HG03460 (cell line): ENCODE measurements at regions not wholly inside any gene's neighbourhood (a gene's known extent, or its start where the extent isn't known, plus 50 kb on each side); places are given as distances from the start of the nearest gene placed in this dataset.
"Not testable (repeated sequence)": the region's sequence is repeated elsewhere in the genome, so short reads cannot be mapped to it uniquely, and the experiment has no call there.

ENCODE experiments used
- ATAC-seq: cut with Tn5 transposase; IDR thresholded peaks from one replicate; pipeline ENCODE4 v1.9.1; 2021; ENCODE audit not compliant: unreplicated experiment

DNA sequence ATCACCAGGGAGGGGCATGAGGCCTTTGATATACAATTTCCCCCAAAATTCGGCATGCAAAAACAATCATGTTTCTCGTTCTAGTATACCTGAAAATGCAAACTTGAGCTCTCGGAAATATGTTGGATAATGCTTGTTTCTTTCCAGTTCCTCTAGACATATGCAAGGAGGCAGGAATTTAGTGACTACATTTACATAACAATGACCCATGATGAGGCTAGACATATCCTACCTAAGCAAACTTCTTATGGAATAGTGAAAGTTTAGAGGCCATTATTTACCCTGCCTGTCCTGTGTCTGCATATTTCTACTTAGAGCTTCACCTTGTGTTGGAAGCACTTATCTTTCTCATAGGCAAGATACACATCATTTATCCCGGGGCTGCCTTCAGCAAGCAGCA lies 514.6 kb downstream of the KCNJ2 start:
- ATAC-seq: no peak

DNA sequence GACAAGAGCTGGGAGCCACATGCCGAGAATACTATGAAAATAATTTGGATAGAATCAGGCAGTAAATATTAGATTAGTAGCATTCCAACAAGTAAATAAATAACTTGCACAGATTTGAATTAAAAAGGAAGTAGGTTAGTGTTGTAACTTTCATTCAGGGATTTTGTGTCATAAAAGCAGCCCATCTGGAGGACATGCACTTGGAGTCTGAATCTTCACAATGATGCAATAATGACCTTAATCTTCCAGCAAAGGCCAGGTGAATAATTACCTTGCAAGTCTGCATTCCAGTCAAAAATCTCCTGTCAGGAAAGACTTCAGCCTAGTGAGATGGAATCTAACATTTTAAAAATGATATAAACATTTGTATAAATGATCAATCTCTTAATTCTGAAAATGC lies 518.1 kb downstream of the KCNJ2 start:
- ATAC-seq: no peak

DNA sequence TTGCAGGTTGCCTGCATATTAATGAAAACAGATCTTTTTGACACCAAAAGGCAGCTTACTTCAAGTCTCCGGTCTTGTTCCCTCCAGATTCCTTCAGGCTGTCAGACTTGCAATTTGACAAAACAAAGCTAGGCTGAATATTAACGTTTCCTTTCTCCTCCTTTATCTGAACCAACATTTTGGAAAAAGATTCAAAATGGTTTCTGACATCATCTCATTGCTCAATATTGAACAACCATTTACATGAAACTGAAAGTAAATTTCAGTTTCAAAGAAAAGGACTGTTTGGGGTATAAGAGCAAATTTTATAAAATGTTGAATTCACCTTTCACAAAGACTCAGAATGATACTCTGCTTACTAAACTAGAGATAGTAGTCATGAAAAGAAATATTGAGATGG lies 521.8 kb downstream of the KCNJ2 start:
- no peak for ATAC-seq

DNA sequence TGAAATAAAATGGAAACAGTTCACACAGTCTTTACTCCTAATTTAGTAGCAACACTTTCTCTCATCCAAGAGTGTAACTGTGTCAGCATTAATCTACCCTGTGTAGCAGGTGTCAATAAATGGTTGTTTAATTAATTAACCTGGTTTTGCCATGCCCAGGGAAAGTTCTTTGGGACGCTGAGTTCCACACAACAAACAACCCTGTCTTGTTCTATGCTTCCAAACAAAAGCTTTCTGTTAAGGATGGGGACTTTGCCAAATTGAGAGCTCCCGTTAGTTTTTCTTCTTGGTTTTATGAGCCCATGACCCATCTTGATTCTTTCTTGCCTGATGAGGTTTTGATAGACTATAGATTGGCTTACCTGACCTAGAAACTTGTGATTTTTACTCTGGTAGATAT lies 530.1 kb downstream of the KCNJ2 start:
- no peak for ATAC-seq

DNA sequence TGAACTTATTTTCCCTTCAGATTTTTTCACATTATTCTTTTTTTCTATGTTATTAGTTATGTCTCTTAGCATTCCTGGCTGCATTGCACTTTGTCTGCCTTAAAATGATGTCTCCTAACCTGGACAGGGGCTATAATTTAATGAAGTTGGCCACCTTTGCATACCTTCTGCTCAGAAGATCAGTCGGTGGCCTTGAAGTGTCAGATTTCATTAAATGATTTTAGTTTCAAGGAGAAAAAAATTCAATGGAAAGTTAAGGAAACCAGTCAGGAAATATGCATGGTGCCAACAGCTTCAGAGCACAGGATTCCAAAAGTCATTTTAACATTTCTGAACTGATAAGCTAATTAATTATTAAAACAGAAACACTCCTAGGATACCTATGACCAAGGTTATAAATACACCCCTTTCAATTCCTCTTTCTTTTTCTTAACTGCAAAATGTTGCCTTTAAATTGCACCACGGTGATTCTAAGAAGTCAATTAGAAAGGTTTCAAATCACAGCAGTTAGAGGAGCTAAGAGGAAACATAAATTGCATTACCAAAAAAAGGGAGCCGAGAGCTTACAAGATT lies 533.4 kb downstream of the KCNJ2 start:
- no peak for ATAC-seq

DNA sequence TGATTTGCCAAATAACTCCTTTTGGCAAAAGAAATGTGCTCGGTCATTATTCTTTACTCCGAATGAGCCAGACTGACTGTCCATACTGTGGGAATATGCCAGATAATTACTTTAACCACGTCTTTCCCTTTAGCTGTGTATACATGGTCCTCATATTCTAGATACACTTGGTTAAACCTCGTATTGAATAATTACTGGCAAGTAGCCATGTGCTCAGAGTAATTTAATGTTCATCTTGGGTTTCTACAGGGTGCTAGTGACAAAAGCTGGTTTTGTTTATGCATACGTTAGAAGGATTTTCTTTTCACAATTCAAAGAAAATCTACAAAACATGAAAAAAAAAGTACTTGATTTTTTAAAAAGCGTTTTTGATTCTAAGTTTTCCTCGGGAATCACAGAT lies 540.3 kb downstream of the KCNJ2 start:
- ATAC-seq: no peak

DNA sequence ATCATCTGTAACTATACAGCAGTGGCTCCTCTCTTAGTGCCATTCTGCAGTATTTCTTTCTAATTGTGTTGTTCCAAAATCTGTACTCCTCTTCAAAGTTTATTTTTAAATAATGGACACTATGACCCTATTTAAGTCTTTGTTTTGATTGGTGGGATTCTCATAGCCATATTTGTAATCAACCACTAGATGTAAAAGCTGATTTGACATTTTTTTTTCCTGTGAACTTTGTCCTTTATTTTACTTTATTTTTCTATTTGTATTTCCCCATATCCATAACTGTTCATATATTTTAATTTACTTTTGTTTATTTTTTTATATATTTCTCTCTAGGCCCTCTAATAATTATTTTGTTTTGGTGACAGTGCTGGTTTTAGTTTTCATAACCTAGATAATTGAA lies 544.4 kb downstream of the KCNJ2 start:
- no peak for ATAC-seq

DNA sequence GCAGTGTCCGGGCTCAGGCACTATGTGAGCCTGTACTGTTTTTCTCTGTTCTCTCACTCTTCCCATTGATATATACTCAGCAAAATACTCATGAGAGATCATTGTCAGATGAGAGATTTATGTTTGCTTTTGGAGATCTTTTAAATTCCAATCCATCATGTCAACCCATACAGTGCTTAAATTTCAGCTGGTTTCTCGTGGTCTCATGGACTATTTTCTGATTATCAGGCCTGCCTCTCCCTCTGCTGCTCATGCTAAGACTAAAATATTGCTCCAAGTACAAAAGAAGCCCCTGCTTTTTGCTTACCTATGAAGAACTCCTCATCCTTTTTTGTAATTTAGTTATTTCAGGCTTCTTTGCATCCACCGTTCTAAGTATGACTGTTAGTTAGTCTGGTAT lies 547.2 kb downstream of the KCNJ2 start:
- no peak for ATAC-seq

DNA sequence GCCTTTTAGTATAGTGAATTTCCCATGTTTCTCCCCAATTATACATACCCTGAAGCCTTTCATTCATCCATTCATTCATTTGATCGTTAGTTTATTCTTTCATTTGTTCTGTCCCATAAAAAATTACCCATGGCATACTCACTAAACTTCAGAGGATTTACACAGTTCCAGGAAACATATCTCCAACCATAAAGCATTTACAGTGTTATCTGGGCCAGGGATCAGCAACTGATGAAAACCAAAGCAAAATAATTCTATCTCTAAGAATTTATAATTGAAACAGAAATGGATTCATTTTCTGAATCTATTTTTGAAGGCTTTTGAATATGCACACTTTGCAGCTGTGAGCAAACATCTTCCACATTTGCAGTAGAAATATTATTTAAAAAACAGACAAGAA lies 547.7 kb downstream of the KCNJ2 start:
- ATAC-seq: no peak

DNA sequence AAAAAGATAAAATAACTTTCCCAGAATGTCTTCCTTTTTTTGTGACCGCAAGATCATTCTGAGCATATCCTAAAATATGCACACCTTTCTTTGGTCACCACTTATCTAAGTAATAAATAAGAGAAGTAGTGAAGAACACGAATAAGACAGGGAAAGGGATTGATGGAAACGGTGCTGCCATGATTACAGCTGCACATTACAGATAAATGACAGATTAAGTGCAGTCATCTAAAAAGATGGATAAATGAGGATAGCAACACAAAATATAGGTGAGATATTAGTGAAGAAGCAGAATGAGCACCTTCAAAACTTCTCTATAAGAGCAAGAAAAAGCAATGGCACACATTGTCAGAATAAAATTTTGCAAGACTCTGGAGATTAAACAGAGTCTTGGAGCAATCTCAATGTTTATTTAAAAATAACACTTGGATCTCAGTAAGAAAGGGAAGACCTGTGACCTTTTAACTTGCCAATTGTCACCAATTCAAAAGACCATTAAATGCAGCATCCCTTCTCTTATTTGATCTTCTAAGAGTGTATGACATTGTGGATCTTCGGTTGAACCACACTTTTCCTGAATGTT lies 567.1 kb downstream of the KCNJ2 start:
- ATAC-seq: no peak

DNA sequence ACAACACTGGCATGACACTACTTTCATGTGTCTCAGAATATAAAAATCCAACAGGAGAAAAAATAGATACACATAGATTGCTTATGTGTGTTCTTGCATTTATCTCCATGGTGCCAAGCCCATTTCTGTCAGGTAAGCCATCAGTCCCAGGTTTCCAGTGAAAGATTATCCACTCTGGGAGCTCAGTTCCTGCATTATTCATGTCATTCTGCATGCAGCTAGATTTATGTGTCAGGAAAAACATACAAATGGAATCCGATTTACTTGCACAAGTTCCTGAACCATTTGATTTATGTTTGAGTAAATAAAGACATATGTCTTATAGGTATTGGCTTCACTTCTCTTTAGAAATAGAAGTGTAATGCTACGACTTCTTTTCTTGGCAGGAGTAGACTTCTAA lies 569.7 kb downstream of the KCNJ2 start:
- no peak for ATAC-seq

DNA sequence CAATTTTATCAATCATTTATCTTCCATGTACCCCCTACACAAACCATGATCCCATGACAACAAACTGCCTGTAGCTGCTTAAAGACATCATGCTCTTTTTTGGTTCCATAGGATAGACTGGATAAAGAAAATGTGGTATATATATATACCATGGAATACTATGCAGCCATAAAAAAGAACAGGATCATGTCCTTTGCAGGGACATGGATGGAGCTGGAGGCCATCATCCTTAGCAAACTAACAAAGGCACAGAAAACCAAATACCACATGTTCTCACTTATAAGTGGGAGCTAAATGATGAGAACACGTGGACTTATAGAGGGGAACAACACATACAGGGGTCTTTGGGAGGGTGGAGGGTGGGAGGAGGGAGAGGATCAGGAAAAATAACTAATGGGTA lies 577.2 kb downstream of the KCNJ2 start:
- not testable (repeated sequence) for ATAC-seq

DNA sequence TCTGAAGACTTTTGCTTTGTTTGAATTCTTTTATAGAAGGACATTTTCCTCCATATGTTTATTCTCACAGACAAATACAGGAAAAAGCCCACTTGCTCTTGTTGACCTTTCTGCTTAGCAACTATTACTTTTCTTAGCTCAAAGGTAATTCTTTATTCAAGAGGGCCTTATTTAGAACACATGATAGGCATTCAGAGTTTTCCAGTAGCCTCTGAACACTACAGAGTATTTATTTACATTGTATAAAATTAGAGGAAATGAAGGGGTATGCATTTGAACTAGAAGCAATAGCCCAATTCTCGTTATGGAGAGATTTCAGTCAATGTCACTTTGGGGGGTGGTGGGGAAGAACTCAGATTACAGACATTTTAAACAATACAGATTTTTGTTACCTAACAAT lies 581.7 kb downstream of the KCNJ2 start:
- ATAC-seq: no peak

DNA sequence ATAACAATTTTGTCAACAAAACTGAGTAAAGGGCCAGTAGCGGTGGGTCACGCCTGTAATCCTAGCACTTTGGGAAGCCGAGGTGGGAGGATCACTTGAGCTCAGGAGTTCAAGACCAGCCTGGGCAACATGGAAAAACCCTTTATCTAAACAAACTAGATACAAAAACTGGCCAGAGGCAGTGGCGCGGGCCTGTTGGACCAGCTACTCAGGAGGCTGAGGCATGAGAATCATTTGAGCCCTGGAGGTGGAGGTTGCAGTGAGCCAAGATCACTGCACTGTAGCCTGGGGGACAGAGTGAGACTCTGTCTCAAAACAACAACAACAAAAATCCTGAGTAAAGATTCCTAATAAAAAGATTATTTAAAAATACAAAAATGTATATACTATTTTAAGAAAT lies 583.1 kb downstream of the KCNJ2 start:
- not testable (repeated sequence) for ATAC-seq

DNA sequence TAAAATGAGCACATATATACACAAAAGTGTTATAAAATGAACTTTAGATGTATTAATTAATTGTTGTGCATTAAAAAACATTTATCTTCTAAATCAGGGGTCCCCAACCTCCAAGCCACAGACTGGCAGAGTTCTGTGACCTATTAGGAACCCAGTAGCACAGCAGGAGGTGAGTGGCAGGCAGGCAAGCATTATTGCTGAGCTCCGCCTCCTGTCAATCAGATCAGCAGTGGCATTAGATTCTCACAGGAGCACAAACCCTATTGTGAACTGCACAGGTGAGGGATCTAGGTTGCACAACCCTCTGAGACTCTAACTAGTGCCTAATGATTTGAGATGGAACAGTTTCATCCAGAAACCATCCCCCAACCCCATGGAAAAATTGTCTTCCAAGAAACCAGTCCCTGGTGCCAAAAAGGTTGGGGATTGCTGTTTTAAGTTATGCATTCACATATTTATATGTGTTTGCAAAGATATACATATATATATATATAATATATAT lies 583.7 kb downstream of the KCNJ2 start:
- ATAC-seq: no peak

DNA sequence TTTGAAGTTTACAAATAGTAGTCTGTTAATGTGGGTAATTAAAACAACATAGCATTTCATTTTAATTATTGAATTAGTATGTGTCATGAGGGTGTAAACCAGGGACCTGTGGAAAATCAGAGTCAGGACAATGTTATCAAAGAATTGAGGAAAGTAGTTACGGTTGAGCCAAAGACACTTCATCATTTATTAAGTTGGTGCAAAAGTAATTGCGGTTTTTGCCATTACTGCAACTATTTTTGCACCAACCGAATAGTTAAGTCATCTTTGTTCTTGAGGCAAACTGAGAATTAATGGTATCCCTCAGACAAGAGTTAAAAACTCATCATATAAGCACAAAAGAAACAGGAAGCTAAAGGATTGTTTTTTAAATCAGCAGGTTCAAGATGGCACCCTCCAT lies 593.7 kb downstream of the KCNJ2 start:
- ATAC-seq: no peak

DNA sequence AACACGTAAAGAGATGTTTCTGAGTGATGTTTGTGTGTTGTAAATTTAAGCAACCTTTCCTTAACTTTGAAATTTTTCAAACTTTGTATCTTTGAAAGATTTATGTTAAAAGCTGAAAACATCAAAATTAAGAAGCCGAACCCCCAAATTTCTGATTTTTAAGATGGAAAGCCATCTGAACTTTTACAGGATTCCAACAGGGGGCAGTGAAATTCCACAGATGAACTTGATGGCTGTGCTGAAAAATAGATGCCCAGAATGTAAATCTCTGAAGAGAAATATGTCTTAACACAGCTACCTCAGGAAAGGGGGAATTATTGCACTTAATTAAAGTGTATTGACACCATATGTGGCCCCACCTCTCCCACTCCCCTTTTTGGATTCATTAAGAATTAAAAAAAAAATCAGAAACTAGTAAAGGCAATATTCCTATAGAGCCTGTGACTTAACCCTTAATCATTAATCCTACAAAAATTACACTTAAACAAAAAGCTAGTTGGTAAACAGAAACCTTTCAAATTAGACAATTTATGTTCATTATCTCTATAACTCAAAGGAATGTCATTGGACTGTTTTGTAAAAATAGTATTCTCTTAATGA lies 597.9 kb downstream of the KCNJ2 start:
- no peak for ATAC-seq

DNA sequence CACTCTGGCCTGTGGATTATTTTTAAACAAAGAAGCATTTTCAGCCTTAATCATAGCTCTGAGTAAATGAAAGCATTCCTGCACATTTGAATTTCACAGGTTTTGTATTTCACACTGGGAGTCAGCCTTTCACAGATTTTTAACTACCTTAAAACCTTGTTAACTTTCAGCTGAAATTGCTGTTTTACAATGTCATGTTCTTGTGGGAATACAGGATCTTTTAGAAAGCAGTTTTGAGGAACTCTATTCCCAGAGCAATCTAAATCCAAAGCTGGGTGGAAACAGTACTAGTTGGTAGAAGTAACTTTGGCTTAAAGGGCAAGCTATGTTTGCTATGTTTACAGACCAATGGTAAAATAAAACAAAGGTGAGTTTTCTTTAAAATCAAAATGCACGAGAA lies 600.6 kb downstream of the KCNJ2 start:
- no peak for ATAC-seq

DNA sequence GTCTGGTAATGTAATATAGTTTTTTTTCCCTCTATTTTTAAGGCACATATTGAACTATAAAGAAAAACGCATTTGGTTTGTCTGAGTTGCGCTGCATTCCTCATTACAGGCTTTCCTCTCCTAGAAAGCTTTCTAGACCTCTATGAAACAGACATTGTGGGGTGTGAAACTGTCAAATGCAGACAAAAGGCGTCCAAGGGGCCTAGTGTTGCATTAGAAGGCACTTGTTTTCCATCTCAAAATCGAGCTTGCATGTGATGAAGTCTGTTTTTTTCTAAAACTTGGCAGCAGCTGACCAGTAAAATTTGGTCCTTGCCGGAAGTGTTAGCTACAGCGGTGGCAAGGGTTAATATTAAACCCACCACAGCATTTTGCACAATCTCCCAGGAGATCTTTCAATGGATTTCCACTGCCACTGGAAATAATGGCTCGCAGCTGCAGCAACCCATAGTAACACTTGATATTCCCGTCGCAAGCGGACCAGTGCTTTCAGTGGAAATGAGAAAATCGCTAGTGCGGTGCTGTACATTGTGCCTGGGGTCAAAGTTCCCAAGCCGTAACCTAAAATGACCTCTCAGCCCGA lies 602.6 kb downstream of the KCNJ2 start:
- ATAC-seq: no peak

DNA sequence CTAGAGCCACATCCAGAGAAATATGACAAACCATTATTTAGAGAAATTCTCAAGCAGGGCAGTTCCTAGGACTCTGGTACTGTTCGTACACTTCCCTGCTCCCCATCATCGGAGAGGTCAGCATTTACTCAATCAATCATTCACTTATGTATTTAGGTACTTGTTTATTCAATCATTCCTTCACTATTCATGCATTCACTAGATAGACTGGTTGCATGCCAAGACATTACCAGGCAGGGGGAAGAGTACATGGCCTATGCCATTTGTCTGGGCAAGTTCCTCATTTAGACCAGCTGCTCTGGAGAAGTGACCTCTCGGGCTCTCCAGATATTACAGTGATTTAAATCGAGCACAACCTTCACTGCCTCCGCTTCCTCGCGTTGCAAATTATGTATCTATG lies 603.4 kb downstream of the KCNJ2 start:
- no peak for ATAC-seq

DNA sequence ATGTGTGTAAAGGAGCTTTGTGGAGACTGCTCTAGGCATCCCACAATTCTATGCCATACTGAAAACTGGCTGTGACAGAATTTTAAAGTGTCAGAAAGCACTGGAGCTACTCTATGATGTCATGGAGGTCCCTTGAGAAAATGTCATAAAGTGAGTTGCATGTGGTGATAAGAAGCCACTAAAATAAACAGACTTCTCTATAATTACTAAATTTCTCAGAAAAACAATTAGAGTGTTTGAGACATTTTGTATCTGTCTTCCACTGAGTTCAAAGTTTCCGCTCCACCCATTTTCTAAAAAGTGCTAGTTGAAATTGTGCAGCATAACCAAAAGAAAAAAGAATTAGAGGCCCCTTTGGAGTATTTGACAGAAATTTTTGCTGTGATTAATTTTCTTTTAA lies 603.9 kb downstream of the KCNJ2 start:
- ATAC-seq: no peak

DNA sequence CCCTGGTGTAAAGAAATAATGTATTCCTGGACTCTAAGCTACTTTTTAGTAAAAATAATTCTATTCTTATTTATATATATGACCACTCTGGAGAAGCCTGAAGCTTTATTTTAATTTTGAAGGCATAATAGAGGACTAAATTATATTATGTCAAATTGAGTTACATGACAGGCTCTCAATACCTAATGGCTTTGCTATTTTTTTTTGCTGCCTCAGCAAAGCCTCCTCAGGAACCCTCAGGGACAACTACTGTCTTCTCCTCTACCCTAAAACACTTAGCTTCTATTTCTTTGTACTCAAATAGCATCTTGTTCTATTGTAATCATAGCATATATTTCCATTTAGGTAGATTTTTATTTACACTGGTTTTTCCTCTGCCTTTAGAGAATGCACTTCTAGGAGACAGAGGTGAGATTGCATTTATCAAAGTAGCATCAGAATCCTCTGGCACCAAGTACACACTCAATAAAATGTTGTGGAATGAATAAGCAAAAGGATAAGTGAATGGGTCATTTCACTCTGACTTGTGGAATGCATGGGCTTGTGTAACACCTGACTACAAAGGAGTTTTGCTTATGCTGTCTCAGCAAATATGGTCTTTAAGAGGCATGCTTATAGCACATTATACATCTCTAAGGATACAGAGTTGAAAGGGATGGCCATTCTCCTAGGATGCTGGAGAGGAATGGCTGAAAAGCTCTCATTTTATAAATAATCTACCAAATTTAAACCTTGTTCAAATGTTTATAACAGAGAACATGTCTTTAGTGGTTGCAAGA lies 605.2 kb downstream of the KCNJ2 start:
- no peak for ATAC-seq
